Right hindlimb (tissue), 1 donor: ENCODE measurements at regions not wholly inside any gene's neighbourhood (a gene's known extent, or its start where the extent isn't known, plus 50 kb on each side); places are given as distances from the start of the nearest gene placed in this dataset.
"Not testable (repeated sequence)": the region's sequence is repeated elsewhere in the genome, so short reads cannot be mapped to it uniquely, and the experiment has no call there.

Experiments used
- DNase-seq: peaks from one replicate; pipeline ENCODE4 v3.0.0-alpha.2; 2018

DNA sequence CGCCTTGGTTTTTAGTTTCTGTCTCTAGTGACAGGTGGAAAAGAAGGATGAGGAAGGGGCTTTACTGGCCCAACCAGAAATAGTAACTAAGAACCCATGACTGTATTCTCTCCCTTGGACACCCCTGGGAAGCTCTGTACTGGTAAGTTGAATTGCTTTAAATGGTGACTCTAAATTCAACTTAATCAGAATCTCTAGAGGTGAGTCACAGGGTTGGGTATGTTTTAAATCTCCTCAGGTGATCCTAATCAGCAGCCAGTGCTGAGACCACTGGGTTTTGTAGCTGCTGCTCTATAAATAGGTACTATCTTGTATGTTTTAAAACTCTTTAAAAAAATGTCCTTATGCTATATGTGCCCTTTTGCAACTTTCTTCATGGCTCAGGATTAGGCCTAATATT, 314.0 kb upstream of the ECI2 start:
- no peak for DNase-seq

DNA sequence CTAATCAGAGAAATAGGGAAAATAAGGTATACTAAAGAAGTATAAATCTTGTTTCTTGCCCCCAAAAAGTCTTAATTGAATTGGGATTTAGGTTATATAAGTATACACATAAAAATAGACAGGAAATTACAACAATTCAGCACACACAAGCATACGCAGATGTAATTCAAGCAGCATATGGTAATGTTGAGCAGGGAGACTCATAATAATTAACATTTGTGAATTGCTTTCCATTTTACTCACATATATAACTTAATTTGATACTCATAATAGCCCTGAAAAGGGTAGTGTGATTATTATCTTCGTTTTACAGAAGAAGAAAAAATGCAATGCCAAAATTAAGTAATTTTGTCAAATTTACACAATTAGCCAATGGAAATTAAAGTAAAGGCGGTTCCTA, 313.5 kb upstream of the ECI2 start:
- DNase-seq = no peak

DNA sequence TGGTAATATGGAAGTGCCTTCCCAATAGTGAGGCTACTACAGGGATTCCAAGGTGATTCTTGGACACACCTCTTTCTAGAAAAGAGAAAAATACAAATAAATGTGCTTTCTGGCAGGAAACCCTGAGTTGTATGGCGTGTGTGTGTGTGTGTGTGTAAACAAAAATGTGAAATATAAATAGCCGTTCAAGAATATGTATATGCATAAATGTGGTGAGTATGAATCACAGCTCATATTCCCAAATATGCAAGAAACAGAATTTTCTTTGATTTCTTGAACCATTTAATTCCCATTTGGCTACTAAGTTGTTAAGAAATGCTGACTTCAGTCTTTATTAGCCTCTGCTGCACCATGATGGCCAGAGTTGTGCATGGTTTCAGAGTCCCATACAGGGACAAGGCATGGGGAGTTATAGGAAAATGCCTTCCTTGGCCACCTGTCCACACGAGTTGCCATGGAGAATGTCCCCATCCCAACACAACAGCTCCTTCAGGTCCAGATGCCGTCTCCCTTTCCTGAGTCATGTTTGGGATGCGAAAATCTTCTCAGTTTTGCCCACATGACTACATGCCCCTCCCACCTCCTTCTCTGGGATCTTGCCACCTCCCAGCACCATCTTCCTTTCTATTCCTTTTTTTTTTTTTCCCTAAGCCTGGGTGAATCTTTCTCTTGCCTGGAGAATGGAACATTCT, 312.4 kb upstream of the ECI2 start:
- DNase-seq = no peak

DNA sequence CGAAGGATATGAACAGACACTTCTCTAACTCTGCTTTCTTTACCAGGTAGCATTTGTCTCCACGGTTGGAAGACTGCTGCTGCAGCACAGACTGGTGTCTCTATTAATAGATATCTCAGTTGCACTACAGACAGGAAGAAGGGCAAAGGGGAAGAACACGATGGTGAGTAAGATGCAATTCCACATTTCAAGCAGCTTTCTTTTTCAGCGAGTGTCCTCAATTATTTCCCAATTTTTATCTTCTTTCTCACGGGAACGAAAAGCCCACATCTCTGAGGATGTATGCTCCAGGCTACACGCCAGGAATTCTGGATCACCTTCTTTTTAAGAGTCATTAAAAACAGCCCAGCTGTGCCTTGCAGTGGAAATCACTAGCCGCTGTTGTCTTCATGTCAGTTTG, 311.6 kb upstream of the ECI2 start:
- DNase-seq = no peak

DNA sequence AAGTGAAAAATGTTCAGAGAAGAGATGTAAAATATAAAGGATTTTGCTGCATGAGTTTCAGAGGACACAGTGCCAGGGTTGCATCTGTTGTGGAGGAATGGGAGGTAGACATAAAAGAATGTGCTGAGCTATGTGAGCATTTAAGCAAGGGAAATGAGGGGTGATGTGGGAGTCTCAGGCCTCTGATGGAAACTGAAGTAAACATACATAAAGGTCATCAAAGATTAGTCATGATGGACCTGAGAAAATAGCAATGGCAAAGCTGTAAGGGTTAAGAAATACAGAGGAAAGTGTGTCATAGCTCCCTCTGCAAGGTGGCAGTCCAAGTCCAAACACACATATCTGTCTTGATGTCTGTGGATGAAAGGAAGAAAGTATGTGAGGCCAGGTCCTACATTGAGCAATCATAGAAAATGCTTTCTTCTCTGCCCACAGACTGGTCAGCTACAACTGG, 306.6 kb upstream of the ECI2 start:
- DNase-seq = no peak

DNA sequence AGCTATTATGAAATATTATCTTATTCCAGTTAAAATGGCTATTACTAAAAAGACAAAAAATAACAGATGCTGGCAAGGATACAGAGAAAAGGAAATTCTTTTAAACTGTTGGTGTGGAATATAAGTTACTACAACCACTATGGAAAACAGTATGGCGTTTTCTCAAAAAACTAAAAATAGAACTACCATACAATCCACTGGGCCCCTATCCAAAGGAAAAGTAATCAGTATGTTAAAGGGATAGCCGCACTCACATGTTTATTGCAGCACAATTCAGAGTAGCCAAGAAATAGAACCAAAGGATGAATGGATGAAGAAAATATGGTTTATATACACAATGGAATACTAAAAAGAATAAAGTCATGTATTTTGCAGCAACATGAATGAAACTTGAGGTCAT, 303.8 kb upstream of the ECI2 start:
- DNase-seq = no peak

DNA sequence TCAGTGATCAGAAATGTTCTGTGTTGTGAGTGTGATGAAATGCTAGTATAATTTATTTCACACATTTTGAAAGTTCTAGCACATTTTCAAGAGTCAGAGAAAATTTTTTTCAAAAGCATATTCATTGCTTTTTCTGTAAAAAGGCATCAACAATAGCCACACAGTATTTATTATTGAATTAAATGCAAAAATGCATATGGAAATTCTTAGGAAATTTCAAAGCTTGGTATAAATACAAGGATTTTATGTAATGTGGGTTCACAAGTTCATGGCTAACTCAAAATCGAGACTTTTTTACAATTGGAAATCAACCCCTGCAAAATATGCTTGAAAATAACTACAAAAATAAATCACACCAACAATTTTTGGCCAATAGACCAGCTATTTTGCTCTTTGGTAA, 302.0 kb upstream of the ECI2 start:
- DNase-seq = no peak

DNA sequence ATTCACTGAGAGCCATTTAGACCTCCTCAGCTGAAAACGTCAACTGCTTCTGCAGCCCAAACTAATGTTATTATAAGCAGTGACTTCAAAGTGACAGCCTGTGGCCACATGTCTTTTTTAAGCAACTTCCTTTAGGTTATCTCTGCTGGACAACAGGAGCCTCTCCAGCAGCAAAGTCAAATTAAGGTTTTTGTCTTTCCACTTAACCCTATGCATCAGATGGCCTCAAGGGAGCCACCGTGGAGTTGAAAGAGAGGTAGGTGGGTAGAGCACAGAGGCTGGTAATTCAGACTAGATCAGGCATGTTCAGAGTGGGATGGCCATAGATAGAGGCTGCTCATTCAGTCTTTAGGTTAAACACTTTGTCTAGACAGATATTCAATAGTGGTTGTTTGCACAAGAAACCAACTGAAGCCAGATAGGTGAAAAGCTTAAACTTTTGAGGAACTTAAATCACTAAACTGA, 300.6 kb upstream of the ECI2 start:
- no peak for DNase-seq

DNA sequence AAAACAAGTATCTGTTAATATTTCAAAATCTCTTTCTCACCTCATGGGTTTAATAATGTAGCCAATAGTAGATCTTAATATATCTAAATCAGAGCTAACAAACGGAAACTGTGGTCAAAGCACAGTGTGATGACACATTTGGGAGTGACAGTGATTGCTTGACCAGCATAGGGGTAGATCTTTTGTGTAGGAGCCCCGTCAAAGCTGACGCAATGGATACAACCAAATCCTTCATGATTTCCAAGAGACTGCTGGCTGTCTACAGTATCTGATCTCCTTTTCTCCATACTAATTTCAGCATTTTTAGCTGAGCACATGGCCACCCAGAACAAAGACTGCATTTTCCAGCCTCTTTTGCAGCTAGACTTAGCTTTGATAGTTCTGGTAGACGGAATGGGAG, 299.3 kb upstream of the ECI2 start:
- no peak for DNase-seq

DNA sequence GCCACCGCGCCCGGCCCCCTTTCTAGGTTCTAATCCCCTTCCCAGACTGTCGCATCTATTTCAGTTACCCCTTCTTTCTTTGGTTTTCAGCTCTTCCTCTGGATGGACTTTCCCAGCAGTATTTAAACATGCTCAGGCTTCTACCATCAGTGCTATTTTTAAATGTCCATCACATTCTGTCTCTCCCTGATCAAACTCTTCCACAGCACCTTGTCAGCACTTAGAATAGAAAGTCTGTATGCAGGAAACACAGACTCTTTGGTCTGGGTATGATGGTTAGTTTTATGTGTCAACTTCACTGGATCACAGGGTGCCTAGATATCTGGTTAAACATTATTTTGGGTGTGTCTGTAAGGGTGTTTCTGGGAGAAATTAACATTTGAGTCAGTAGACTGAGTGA, 297.8 kb upstream of the ECI2 start:
- no peak for DNase-seq

DNA sequence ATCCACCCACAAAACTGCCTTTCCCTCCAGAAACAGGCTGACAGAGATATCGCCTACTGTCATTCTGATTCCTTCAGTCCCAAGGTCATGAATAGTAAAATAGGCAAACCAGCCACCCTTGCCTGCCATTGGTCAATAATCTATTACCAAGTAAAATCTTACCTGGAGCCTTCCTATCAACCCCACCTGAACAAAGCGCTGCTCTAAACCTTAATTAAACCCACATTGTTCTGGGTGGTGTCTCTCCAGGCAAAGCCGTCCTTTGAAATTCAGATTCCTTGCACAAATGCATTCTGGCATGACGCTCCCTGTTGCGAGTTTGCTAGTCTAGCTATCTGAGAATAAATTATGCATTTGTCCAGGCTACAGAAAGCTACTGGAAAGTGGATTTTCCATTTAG, 291.6 kb upstream of the ECI2 start:
- no peak for DNase-seq

DNA sequence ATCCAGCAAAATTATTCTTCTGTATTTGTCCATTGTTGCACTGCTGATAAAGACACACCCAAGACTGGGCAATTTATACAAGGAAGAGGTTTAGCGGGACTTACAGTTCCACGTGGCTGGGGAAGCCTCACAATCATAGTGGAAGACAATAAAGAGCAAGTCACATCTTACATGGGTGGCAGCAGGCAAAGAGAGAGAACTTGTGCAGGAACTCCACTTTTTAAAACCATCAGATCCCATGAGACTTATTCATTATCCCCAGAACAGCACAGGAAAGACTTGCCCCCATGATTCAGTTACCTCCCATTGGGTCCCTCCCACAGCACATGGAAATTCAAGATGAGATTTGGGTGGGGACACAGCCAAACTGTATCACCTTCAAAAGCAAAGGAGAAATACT, 286.5 kb upstream of the ECI2 start:
- DNase-seq = no peak

DNA sequence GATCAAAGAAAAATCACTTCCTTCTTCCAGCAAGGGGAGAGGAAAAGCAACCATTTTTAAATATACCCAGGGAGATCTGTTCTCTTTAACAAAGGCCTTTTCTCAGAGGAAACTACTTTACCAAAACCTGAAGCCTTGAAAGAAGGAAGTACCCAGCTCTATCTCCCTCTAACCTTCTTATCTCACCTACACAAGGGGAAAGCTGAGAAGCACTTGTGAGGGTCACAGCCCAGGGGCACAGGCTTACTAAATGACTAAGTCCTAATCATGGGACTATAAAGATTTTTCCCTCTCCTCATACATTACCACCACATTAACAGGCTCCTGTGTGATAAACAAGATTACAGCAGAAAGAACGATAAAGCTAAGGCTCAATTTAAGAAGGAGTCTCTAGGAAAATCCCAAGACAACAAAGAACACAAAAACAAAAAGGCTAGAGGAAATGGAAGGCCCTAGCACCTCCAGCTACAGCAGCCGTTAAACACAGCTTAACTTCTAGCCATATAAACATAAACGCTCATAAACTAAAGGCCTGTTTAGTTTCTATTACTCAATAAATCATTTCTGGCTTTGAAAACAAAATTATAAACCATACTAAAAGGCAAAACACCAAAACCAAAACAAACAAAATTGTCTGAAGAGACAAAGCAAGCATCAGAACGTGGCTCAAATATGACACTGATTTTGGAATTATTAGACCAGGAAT, 284.9 kb upstream of the ECI2 start:
- no peak for DNase-seq

DNA sequence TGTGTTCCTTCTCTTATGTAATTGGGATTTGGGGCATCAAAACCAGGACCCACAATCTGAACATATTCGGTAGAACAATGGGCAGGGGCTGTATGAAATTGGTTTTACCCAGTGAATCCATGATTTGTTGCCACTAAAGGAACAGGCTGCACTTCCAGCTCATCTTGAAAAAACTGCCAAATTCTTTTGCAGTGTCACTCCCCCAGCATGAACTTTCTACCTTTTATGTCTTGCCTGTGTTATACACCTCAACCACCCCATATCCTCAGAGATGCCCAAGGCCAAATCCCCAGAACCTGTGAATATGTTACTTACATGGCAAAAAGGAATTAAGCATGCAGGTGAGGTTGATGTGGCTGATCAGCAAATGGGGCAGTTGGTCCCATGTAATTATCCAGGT, 280.2 kb upstream of the ECI2 start:
- DNase-seq = no peak

DNA sequence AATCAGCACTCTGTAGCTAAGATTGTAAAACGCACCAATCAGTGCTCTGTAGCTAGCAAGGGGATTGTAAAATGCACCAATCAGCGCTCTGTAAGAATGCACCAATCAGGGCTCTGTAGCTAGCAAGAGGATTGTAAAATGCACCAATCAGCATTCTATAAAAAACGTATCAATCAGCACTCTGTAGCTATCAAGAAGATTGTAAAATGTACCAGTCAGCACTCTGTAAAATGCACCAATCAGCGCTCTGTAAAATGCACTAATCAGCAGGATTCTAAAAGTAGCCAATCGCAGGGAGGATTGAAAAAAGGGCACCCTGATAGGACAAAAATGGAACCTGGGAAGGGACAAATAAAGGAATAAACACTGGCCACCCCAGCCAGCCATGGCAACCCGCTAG, 278.7 kb upstream of the ECI2 start:
- not testable (repeated sequence) for DNase-seq

DNA sequence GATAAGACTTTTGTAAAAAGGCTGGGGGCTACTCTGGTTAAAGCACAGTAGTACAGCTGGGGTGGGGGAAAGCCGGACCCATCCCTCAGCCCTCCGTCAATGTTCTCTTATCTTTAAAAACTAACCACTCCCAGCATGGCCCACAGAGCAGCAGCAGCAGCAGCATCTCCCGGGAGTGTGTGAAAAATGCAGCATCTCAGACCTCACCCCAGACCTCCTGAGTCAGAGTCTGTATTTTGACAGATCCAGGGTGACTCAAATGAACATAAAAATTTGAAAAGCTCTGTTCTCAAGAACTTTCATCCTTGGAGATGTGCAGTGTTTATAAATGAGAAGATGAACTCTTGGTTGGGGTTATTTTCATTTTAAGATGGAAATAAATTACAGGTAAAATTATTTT, 277.7 kb upstream of the ECI2 start:
- no peak for DNase-seq

DNA sequence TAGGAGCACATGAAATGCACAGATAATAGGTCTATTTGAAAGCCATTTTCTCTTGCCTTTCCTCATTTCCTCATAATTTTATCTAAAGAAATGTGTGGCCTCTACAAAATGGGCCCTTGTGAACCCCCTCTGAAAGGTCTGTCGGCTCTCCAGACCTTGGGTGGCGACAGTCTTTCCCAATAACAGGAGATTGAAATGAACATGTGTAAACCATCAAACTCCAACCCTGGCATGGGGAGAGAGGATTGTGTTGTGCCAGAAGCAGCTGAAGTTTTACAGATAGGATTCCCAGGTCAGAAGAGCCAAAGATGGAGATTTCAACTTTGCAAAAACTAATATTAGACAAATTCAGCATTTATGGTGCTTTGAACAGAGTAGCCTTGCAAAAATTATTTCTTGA, 277.1 kb upstream of the ECI2 start:
- DNase-seq = no peak

DNA sequence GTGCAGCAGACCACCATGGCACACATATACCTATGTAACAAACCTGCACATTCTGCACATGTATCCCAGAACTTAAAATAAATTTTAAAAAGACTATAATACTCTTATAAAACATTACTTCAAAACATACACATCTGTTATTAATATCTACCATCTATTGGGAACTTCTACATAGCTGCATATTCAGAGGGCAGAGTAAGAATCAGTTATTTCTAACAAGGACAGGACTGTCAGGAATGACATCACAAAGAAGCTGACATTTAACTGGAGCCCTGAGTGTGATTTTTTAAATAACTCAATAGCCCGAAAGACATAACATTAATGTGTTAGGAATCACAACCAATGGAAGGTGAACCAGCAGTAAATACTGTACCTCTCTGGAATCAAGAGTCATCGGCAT, 276.7 kb upstream of the ECI2 start:
- DNase-seq = no peak

DNA sequence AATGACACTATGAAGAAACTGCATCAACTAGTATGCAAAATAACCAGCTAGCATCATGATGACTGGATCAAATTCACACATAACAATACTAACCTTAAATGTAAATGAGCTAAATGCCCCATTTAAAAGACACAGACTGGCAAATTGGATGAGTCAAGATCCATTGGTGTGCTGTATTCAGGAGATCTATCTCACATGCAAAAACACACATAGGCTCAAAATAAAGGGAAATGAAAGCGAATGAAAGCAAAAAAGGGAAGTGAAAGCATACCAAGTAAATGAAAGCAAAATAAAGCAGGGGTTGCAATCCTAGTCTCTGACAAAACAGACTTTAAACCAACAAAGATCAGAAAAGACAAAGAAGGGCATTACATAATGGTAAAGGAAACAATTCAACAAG, 272.3 kb upstream of the ECI2 start:
- not testable (repeated sequence) for DNase-seq

DNA sequence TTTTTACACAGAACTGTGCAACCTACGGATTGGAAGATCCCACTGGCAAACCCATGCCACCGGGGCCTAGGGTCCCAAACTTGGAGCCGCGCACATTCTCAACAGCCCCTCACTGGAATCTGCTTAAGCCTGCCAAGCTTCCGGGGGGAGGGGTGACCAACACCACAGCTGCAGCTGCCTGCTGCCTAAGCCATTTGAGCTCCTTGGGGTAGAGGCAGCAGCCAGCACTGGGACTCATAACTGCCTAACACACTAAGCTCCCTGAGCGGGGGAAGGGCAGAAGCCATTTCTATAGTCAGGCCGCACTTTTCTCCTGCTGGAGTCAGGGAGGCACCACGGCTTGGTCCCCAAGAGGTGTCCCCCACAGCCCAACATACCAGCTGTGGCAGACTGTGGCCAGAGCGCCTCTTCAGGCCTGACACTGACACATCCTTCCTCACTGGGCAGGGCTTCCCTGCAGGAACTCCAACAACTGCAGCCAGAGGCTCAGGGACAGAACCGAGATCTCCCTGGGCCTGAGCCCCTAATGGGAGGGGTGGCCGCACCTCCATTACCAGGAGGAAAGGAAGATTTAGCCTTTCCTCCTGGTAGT, 270.3 kb upstream of the ECI2 start:
- peak; percentile 74 for DNase-seq

DNA sequence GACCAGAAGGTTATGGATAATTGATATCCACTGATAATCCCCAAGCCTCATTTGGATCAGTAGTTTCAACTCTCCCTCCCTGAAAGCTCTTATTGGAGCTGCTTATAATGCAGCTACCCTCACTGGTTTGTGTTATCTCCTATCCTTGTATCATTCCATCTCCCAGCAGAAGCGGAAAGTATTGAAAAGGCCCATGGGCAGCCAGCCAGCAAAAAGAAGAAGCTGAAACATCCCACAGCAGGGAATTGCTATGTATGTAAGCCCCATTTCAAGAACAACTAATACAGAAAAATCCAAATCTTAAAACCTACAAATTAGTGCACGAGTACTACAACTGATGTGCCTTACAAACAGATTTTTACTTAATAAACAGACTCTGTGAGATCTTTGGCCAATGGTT, 269.0 kb upstream of the ECI2 start:
- peak; percentile 50 for DNase-seq

DNA sequence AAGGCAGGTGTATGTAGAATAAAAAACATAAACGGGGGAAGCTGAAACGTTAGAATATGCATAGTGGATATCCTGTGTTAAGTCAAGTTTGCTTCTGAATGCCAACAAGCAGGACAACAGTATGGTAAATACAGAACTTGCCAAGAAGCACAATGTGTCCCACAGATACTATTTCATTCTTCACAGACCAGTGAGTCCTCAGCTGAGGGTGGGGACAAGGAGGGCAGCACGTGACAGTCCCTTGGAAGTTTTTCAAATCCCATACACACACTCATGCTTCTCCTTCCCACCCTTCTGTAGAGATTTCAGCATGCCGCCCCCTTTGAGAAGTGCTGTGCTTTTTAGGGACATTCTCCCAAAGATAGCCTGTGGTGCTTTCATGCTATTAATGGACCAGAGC, 268.5 kb upstream of the ECI2 start:
- peak; percentile 35 for DNase-seq

DNA sequence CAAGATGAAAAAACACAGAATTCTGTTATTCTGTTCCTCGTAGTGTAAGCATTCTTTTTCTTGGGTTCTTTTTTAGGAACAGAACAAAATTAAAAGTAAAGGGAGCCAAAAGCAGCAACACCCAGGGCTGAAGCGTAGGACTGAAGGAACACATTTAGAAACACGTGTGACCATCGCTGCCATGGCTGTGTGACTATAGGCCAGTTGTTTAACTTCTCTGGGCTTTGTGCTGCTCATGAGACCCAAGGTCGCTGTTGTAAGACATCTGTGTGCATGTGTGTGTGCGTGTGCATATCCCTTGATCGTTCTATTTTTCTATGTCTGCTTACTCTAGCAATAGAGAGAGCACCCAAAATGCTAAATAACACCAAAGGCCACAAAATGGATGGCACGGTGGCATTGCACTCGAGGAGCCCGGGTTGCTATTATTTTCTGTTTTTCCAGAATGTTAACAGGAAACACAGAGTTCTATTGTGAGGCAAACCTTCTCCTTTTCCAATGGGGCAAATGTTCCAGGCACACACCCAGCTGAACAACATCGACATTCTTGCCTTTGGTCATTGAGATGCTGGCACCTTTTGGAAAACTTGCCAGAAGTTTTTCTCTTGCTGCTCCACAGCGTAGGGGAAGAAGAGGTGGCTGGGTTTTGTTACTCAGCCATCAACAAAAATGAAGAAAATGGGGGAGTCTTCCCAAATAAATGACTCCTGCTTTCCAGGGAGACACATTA, 267.8 kb upstream of the ECI2 start:
- no peak for DNase-seq
